Trophoblast cell (in vitro differentiated cells and primary cell): ENCODE measurements at regions not wholly inside any gene's neighbourhood (a gene's known extent, or its start where the extent isn't known, plus 50 kb on each side); places are given as distances from the start of the nearest gene placed in this dataset.

Experiments used
- DNase-seq, 2 donors: peaks; one replicate each; pipeline ENCODE4 v3.0.0-alpha.2; 2016
- H2AFZ ChIP-seq: 2 replicates; pipeline ENCODE4 v1.6.1; 2013; ENCODE audit warnings: low read length, moderate library complexity, mild to moderate bottlenecking; ENCODE audit not compliant: insufficient read depth, poor library complexity
- H2AK5ac ChIP-seq: 2 replicates; pipeline ENCODE4 v1.6.1; 2013; ENCODE audit warnings: mild to moderate bottlenecking, low read length
- H2BK120ac ChIP-seq: 2 replicates; pipeline ENCODE4 v1.6.1; 2013; ENCODE audit warnings: low read length, mild to moderate bottlenecking, moderate library complexity; ENCODE audit not compliant: insufficient read depth, poor library complexity
- H2BK12ac ChIP-seq: 2 replicates; pipeline ENCODE4 v1.6.1; 2013; ENCODE audit warnings: mild to moderate bottlenecking, low read length, moderate library complexity
- H2BK5ac ChIP-seq: 2 replicates; pipeline ENCODE4 v1.6.1; 2013; ENCODE audit warnings: low read length, low read depth, moderate library complexity, mild to moderate bottlenecking; ENCODE audit not compliant: poor library complexity
- H3K14ac ChIP-seq: 2 replicates; pipeline ENCODE4 v1.6.1; 2013; ENCODE audit warnings: mild to moderate bottlenecking, low read length
- H3K18ac ChIP-seq: 2 replicates; pipeline ENCODE4 v1.6.1; 2013; ENCODE audit warnings: mild to moderate bottlenecking, low read length
- H3K23ac ChIP-seq: 2 replicates; pipeline ENCODE4 v1.6.1; 2013; ENCODE audit warnings: low read length
- H3K27ac ChIP-seq: 2 replicates; pipeline ENCODE4 v1.5.1; 2013; ENCODE audit warnings: low read depth, mild to moderate bottlenecking, inconsistent platforms, low read length, moderate library complexity
- H3K27me3 ChIP-seq: 2 replicates; pipeline ENCODE4 v1.6.1; 2013; ENCODE audit warnings: inconsistent platforms, mild to moderate bottlenecking, low read length, moderate library complexity; ENCODE audit not compliant: insufficient read depth
- H3K36me3 ChIP-seq, 2 experiments: 1 replicate in 1 of 2; 2 replicates in 1 of 2; pipeline ENCODE4 v1.6.1; 2013; ENCODE audit warnings: low read length in 2 of 2, mild to moderate bottlenecking in 2 of 2, moderate library complexity in 1 of 2; ENCODE audit not compliant: insufficient read depth in 2 of 2, control insufficient read depth in 1 of 2
- H3K4ac ChIP-seq: 2 replicates; pipeline ENCODE4 v1.6.1; 2013; ENCODE audit warnings: low read depth, mild to moderate bottlenecking, low read length, moderate library complexity
- H3K4me1 ChIP-seq, 2 experiments: 1 replicate in 1 of 2; 2 replicates in 1 of 2; pipeline ENCODE4 v1.6.1; 2013; ENCODE audit warnings: low read length in 2 of 2, mild to moderate bottlenecking in 2 of 2, moderate library complexity in 1 of 2; ENCODE audit not compliant: insufficient read depth in 2 of 2, control insufficient read depth in 1 of 2
- H3K4me2 ChIP-seq: 2 replicates; pipeline ENCODE4 v1.6.1; 2013; ENCODE audit warnings: inconsistent platforms, mild to moderate bottlenecking, low read length, moderate library complexity
- H3K4me3 ChIP-seq: 2 replicates; pipeline ENCODE4 v1.5.1; 2013; ENCODE audit warnings: mild to moderate bottlenecking, low read depth, low read length, inconsistent platforms
- H3K79me1 ChIP-seq: one replicate; pipeline ENCODE4 v1.6.1; 2013; ENCODE audit warnings: low read length
- H3K79me2 ChIP-seq: 2 replicates; pipeline ENCODE4 v1.6.1; 2013; ENCODE audit warnings: low read length, mild to moderate bottlenecking; ENCODE audit not compliant: control insufficient read depth, insufficient read depth, poor library complexity
- H3K9ac ChIP-seq: 2 replicates; pipeline ENCODE4 v1.6.1; 2013; ENCODE audit warnings: mild to moderate bottlenecking, low read length
- H3K9me3 ChIP-seq: 2 replicates; pipeline ENCODE4 v1.6.1; 2013; ENCODE audit warnings: low read depth, mild to moderate bottlenecking, control low read depth, inconsistent platforms, low read length; ENCODE audit not compliant: insufficient read depth
- H4K12ac ChIP-seq: 2 replicates; pipeline ENCODE4 v1.6.1; 2013; ENCODE audit warnings: low read depth, mild to moderate bottlenecking, low read length, moderate library complexity
- H4K8ac ChIP-seq: 2 replicates; pipeline ENCODE4 v1.6.1; 2013; ENCODE audit warnings: low read depth, mild to moderate bottlenecking, low read length, moderate library complexity
- H4K91ac ChIP-seq: one replicate; pipeline ENCODE4 v1.6.1; 2013; ENCODE audit warnings: low read depth, mild to moderate bottlenecking, low read length, moderate library complexity
- WGBS: extraction: QIAGEN DNeasy Blood & Tissue Kit; methylation state at CpG from one replicate; pipeline ENCODE4 v1.1.7; 2013; ENCODE audit warnings: missing lambda C conversion rate; ENCODE audit not compliant: insufficient read length, insufficient coverage; ENCODE audit errors: extremely low coverage; 5-methylcytosine and 5-hydroxymethylcytosine counted together

DNA sequence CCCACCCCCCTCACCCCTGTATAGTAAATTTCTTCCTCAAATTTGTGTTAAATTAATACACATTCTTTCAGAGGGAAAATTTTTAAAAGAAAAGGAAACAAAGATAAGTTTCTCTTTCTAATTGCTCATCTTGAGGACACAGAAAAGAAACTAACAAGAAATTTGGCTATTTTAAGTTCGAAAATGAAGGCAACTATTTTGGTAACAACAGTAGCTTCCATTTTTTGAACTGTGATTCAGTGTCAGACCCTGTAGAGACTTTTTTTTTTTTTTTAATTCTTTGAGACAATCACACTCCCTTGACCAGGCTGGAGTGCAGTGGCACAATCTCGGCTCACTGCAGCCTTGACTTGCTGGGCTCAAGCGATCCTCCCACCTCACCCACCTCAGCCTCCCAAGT, 194.9 kb downstream of the SS18 start:
- Histone ChIP-seq H2BK12ac (peak overlapping the region; percentile 87), H4K8ac (peak overlapping the region; percentile 47), H3K79me1 (peaks cover 3% of the 10 kb centered on the region), H4K12ac (peak overlapping the region; percentile 43), H3K79me2 (no peaks in the 10 kb centered on the region), H3K4me2 (no peak overlapping the region), H2AK5ac (peak overlapping the region; percentile 54), H2BK120ac (peak overlapping the region; percentile 66), H3K18ac (peak overlapping the region; percentile 75), H3K9ac (no peak overlapping the region), H2BK5ac (no peak overlapping the region), H3K4ac (peak overlapping the region; percentile 55), H3K4me3 (no peak overlapping the region), H3K27me3 (no peaks in the 10 kb centered on the region), H3K9me3 (peaks cover 1% of the 10 kb centered on the region), H3K14ac (peak overlapping the region; percentile 70), H3K23ac (no peak overlapping the region), H3K36me3 (no peaks in the 10 kb centered on the region), H2AFZ (no peak overlapping the region), H4K91ac (peak overlapping the region; percentile 47), H3K4me1 (no peaks in the 10 kb centered on the region), H3K27ac (no peak overlapping the region)
- WGBS, result no CpG with 5 or more reads among the region's 3 CpGs
- no peak for DNase-seq

DNA sequence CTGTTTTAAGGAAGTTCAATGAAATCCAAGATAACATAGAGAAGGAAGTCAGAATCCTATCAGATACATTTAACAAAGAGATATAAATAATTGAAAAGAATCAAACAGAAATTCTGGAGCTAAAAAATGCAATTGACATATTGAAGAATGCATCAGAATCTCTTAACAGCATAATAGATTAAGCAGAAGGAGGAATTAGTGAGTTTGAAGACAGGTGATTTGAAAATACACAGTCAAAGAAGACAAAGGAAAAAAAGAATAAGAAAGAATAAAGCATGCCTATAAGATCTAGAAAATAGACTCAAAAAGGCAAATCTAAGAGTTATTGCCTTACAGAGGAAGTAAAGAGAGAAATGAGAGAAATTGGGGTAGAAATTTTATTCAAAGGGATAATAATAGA, 204.1 kb downstream of the SS18 start:
- Histone ChIP-seq H2BK5ac (no peak overlapping the region), H3K9me3 (no peaks in the 10 kb centered on the region), H4K91ac (no peak overlapping the region), H4K12ac (no peak overlapping the region), H3K4me3 (no peak overlapping the region), H3K14ac (no peak overlapping the region), H4K8ac (no peak overlapping the region), H3K23ac (no peak overlapping the region), H3K79me1 (no peaks in the 10 kb centered on the region), H2AK5ac (no peak overlapping the region), H3K27ac (no peak overlapping the region), H3K4me2 (no peak overlapping the region), H3K36me3 (no peaks in the 10 kb centered on the region), H2AFZ (no peak overlapping the region), H3K27me3 (no peaks in the 10 kb centered on the region), H2BK12ac (no peak overlapping the region), H3K4ac (no peak overlapping the region), H3K4me1 (no peaks in the 10 kb centered on the region), H3K9ac (no peak overlapping the region), H3K18ac (no peak overlapping the region), H3K79me2 (no peaks in the 10 kb centered on the region), H2BK120ac (no peak overlapping the region)
- DNase-seq, result no peak

DNA sequence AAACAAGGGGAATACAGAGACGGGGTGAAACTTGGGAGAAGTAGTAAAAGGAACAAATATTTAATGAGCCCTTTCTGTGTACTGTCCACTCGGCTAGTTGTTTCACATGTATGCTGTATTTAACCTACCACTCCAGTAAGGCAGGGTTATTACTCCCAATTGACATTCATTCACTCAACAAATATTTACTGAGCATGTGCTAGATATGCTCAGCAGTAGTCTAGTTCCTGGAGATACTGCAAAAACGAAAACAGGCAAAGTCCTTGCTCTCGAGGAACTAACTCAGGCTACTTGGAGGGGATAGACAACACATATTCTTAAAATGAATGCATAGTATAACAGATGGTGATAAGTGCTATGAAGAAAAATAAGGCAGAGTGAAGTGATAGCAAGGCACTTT, 207.3 kb downstream of the SS18 start:
- no peak for DNase-seq
- H3K14ac ChIP-seq, result no peak overlapping the region
- H3K4ac ChIP-seq, result no peak overlapping the region
- H3K79me1 ChIP-seq, result no peaks in the 10 kb centered on the region
- H3K27ac ChIP-seq, result no peak overlapping the region
- no peak overlapping the region for H4K91ac ChIP-seq
- H4K8ac ChIP-seq, result no peak overlapping the region
- no peak overlapping the region for H3K9ac ChIP-seq
- H2AFZ ChIP-seq, result no peak overlapping the region
- H3K4me1 ChIP-seq, result no peaks in the 10 kb centered on the region
- H2BK120ac ChIP-seq, result no peak overlapping the region
- WGBS, result no CpG with 5 or more reads among the region's 4 CpGs
- no peaks in the 10 kb centered on the region for H3K36me3 ChIP-seq
- no peaks in the 10 kb centered on the region for H3K9me3 ChIP-seq
- no peak overlapping the region for H3K23ac ChIP-seq
- no peaks in the 10 kb centered on the region for H3K27me3 ChIP-seq
- H2BK5ac ChIP-seq, result no peak overlapping the region
- H3K18ac ChIP-seq, result no peak overlapping the region
- H3K4me3 ChIP-seq, result no peak overlapping the region
- H3K4me2 ChIP-seq, result no peak overlapping the region
- H3K79me2 ChIP-seq, result no peaks in the 10 kb centered on the region
- H2AK5ac ChIP-seq, result no peak overlapping the region
- H4K12ac ChIP-seq, result no peak overlapping the region
- no peak overlapping the region for H2BK12ac ChIP-seq

DNA sequence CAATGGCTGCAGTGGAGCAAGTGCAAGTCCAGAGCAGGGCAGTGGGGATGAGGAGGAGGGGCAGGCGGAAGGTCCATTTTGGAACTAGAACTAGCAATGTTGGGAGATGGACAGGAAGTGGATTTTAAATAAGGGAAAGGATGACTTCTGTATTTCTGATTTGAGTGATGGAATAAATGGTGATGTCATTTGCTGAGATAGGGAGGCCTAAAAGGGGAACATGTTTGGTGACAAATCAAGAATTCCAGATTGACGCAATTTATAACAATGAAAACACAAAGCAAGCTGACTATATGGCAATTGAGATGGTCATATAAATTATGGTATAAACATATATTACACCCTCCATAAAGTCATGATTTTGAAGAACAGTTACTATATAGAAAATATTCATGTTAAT, 209.3 kb downstream of the SS18 start:
- Histone ChIP-seq H4K91ac (no peak overlapping the region), H3K9ac (peak overlapping the region; percentile 17), H3K18ac (no peak overlapping the region), H3K4ac (no peak overlapping the region), H3K79me2 (no peaks in the 10 kb centered on the region), H3K36me3 (no peaks in the 10 kb centered on the region), H2BK5ac (no peak overlapping the region), H3K4me2 (no peak overlapping the region), H3K27me3 (no peaks in the 10 kb centered on the region), H2BK120ac (no peak overlapping the region), H3K4me3 (no peak overlapping the region), H4K12ac (no peak overlapping the region), H3K4me1 (peaks cover 0 to 2% of the 10 kb centered on the region in 2 experiments), H3K23ac (no peak overlapping the region), H4K8ac (no peak overlapping the region), H3K9me3 (no peaks in the 10 kb centered on the region), H3K27ac (no peak overlapping the region), H2AK5ac (no peak overlapping the region), H3K79me1 (no peaks in the 10 kb centered on the region), H2BK12ac (no peak overlapping the region), H3K14ac (no peak overlapping the region), H2AFZ (no peak overlapping the region)
- DNase-seq, result no peak
- WGBS, result no CpG with 5 or more reads among the region's 2 CpGs
